A549 (cell line): ENCODE measurements at regions not wholly inside any gene's neighbourhood (a gene's known extent, or its start where the extent isn't known, plus 50 kb on each side); places are given as distances from the start of the nearest gene placed in this dataset.

Source experiments
- ATAC-seq, 2 experiments: fragments of 200-7000 bp in 1 of 2; fragments of >200 bp in 1 of 2; cut with Nextera tagmentation in 1 of 2; cut with Tn5 transposase in 1 of 2; 3 replicates each; pipeline versions ENCODE4 v1.8.0 to v1.9.1; 2018 to 2020; ENCODE audit warnings: mild to moderate bottlenecking in 1 of 2, moderate library complexity in 1 of 2
- CTCF ChIA-PET: fragments of 300-600 bp; sonication (Branson Sonifier 250); formaldehyde crosslinking; extraction: SDS; loops from one replicate; lab custom pipeline; 2021; ENCODE audit warnings: antibody characterized with exemption, inconsistent platforms; lab: Yijun Ruan, JAX
- POLR2A ChIA-PET: fragments of 350-600 bp; formaldehyde crosslinking; extraction: SDS; loops from one replicate; lab custom pipeline; 2021; ENCODE audit warnings: antibody characterized with exemption, inconsistent platforms; lab: Yijun Ruan, JAX
- DNase-seq, 2 experiments: peaks; one replicate each; pipeline versions ENCODE4 v3.0.0 to v3.0.0-alpha.2; 2011 to 2016; ENCODE audit warnings: low read depth in 1 of 2, low spot score in 1 of 2
- FAIRE-seq: peaks from 2 replicates; lab custom pipeline; 2011; peaks lifted over from hg19 to GRCh38; lab: Jason Lieb, UNC
- H3K27ac ChIP-seq, 2 experiments: fragments of >200 bp; sonication (Bioruptor Twin); formaldehyde crosslinking; 3 replicates each; pipeline ENCODE4 v1.5.1; 2016 to 2017
- H3K4me1 ChIP-seq: fragments of >200 bp; sonication (Bioruptor Twin); formaldehyde crosslinking; 3 replicates; pipeline ENCODE4 v1.6.1; 2016
- H3K4me2 ChIP-seq: fragments of >200 bp; sonication (Bioruptor Twin); formaldehyde crosslinking; 3 replicates; pipeline ENCODE4 v1.6.1; 2016
- H3K4me3 ChIP-seq: fragments of >200 bp; sonication (Bioruptor Twin); formaldehyde crosslinking; 3 replicates; pipeline ENCODE4 v1.5.1; 2016
- H3K9me3 ChIP-seq: fragments of >200 bp; sonication (Bioruptor Twin); formaldehyde crosslinking; 3 replicates; pipeline ENCODE4 v1.6.1; 2016
- BCL3 ChIP-seq: fragments of >200 bp; sonication (Bioruptor Twin); formaldehyde crosslinking; IDR thresholded peaks from 3 replicates; pipeline ENCODE4 v1.6.1; 2016
- CBX2 ChIP-seq: fragments of 200-600 bp; sonication (generic); IDR thresholded peaks from 2 replicates; pipeline ENCODE4 v1.6.1; 2016; ENCODE audit warnings: low read depth, mild to moderate bottlenecking, borderline replicate concordance
- CBX8 ChIP-seq: fragments of 200-600 bp; sonication (generic); IDR thresholded peaks from 2 replicates; pipeline ENCODE4 v1.6.1; 2016
- CEBPB ChIP-seq, 2 experiments: fragments of >200 bp in 1 of 2; sonication (Bioruptor Twin) in 1 of 2; formaldehyde crosslinking in 1 of 2; IDR thresholded peaks; 2 replicates each; pipeline ENCODE4 v1.6.1; 2012 to 2016
- CHD2 ChIP-seq: fragments of 150-350 bp; IDR thresholded peaks from 2 replicates; pipeline ENCODE4 v1.6.1; 2014; ENCODE audit warnings: low read length; ENCODE audit not compliant: partially characterized antibody
- CHD4 ChIP-seq: fragments of 200-600 bp; sonication (generic); IDR thresholded peaks from 2 replicates; pipeline ENCODE4 v1.6.1; 2016; ENCODE audit warnings: antibody characterized with exemption, mild to moderate bottlenecking, borderline replicate concordance
- CTCF ChIP-seq: fragments of >200 bp; sonication (Bioruptor Twin); formaldehyde crosslinking; IDR thresholded peaks from 3 replicates; pipeline ENCODE4 v1.5.1; 2016
- E2F6 ChIP-seq: IDR thresholded peaks from 2 replicates; pipeline ENCODE4 v1.6.1; 2012; ENCODE audit warnings: low read depth, borderline replicate concordance
- ELK1 ChIP-seq: fragments of 150-350 bp; IDR thresholded peaks from 2 replicates; pipeline ENCODE4 v1.6.1; 2014; ENCODE audit warnings: low read depth, mild to moderate bottlenecking, low read length
- FOSB ChIP-seq: fragments of 250-450 bp; sonication (Bioruptor Pico); IDR thresholded peaks from 2 replicates; pipeline ENCODE4 v1.5.0; 2020; ENCODE audit warnings: mild to moderate bottlenecking, moderate library complexity
- GATA3 ChIP-seq: IDR thresholded peaks from 2 replicates; pipeline ENCODE4 v1.6.1; 2012; ENCODE audit warnings: borderline replicate concordance
- HMGXB4 ChIP-seq: fragments of 250-450 bp; sonication (Bioruptor Pico); IDR thresholded peaks from 2 replicates; pipeline ENCODE4 v1.5.0; 2021; ENCODE audit warnings: mild to moderate bottlenecking, moderate library complexity, borderline replicate concordance
- HOXB13 ChIP-seq: fragments of 250-450 bp; sonication (Bioruptor Pico); IDR thresholded peaks from 2 replicates; pipeline ENCODE4 v1.5.0; 2020; ENCODE audit warnings: low read depth, mild to moderate bottlenecking, moderate library complexity
- HOXB5 ChIP-seq: fragments of 250-450 bp; sonication (Bioruptor Pico); IDR thresholded peaks from 2 replicates; pipeline ENCODE4 v1.5.0; 2020; ENCODE audit warnings: mild to moderate bottlenecking, moderate library complexity
- JUNB ChIP-seq: fragments of >200 bp; sonication (Bioruptor Twin); formaldehyde crosslinking; IDR thresholded peaks from 2 replicates; pipeline ENCODE4 v1.6.1; 2016
- KDM5A ChIP-seq: fragments of 200-600 bp; sonication (generic); IDR thresholded peaks from 2 replicates; pipeline ENCODE4 v1.6.1; 2016; ENCODE audit warnings: antibody characterized with exemption, mild to moderate bottlenecking
- MAFK ChIP-seq: fragments of 450-650 bp; IDR thresholded peaks from 2 replicates; pipeline ENCODE4 v1.6.1; 2014; ENCODE audit not compliant: partially characterized antibody
- MYC ChIP-seq: IDR thresholded peaks from 2 replicates; pipeline ENCODE4 v1.6.1; 2012; ENCODE audit warnings: mild to moderate bottlenecking, inconsistent platforms, low read length, improper control_type of control experiment, borderline replicate concordance
- NPAS2 ChIP-seq: fragments of 250-450 bp; sonication (Bioruptor Pico); IDR thresholded peaks from 2 replicates; pipeline ENCODE4 v1.8.0; 2022; ENCODE audit warnings: mild to moderate bottlenecking, moderate library complexity, borderline replicate concordance
- POLR2A ChIP-seq: IDR thresholded peaks from 2 replicates; pipeline ENCODE4 v1.6.1; 2012; ENCODE audit warnings: mild to moderate bottlenecking, low read length
- POLR2AphosphoS2 ChIP-seq: conservative IDR thresholded peaks from 2 replicates; pipeline ENCODE4 v1.6.1; 2012; ENCODE audit warnings: low read length, improper control_type of control experiment, inconsistent platforms
- RCOR1 ChIP-seq: fragments of 150-350 bp; IDR thresholded peaks from 2 replicates; pipeline ENCODE4 v1.6.1; 2014; ENCODE audit warnings: antibody characterized with exemption, low read length, low read depth
- REST ChIP-seq: fragments of 200-600 bp; sonication (generic); IDR thresholded peaks from 2 replicates; pipeline ENCODE4 v1.6.1; 2016; ENCODE audit warnings: antibody characterized with exemption, mild to moderate bottlenecking, moderate library complexity
- RFX5 ChIP-seq: fragments of 450-650 bp; IDR thresholded peaks from 2 replicates; pipeline ENCODE4 v1.7.1; 2014; ENCODE audit warnings: antibody characterized with exemption, mild to moderate bottlenecking, moderate library complexity
- TP53 ChIP-seq: fragments of 250-450 bp; sonication (Bioruptor Pico); IDR thresholded peaks from 2 replicates; pipeline ENCODE4 v1.5.0; 2021; ENCODE audit warnings: mild to moderate bottlenecking, moderate library complexity
- ZNF302 ChIP-seq: fragments of 250-450 bp; sonication (Bioruptor Pico); IDR thresholded peaks from 2 replicates; pipeline ENCODE4 v1.9.0; 2021; ENCODE audit warnings: inconsistent platforms, mild to moderate bottlenecking, moderate library complexity
- WGBS: methylation state at CpG from one replicate; pipeline ENCODE4 v1.1.6; 2017; ENCODE audit errors: missing lambda C conversion rate; 5-methylcytosine and 5-hydroxymethylcytosine counted together
- TF ChIP-seq, protein P1 (sequence below): fragments of 450-650 bp; IDR thresholded peaks from 2 replicates; pipeline ENCODE4 v1.6.1; 2014; ENCODE audit warnings: antibody characterized with exemption
- TF ChIP-seq, protein P2 (sequence below): IDR thresholded peaks from 2 replicates; pipeline ENCODE4 v1.6.1; 2012

- H3K27ac ChIP-seq = no peak overlapping the region
- H3K4me1 ChIP-seq = no peaks in the 10 kb centered on the region
- no peak for TF ChIP-seq BCL3
- TF ChIP-seq, protein P1, sequence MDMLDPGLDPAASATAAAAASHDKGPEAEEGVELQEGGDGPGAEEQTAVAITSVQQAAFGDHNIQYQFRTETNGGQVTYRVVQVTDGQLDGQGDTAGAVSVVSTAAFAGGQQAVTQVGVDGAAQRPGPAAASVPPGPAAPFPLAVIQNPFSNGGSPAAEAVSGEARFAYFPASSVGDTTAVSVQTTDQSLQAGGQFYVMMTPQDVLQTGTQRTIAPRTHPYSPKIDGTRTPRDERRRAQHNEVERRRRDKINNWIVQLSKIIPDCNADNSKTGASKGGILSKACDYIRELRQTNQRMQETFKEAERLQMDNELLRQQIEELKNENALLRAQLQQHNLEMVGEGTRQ = no peak
- TF ChIP-seq FOSB (CRISPR knock-in tag) = no peak
- ChIA-PET POLR2A (no interaction called here), CTCF (no interaction called here)
- no peaks in the 10 kb centered on the region for H3K9me3 ChIP-seq
- no peak for ATAC-seq
- FAIRE-seq = no peak
- 14% methylated on average over 4 of the region's 4 CpGs for WGBS
- no peak overlapping the region for H3K4me3 ChIP-seq
- no peak for DNase-seq
- H3K4me2 ChIP-seq = no peak overlapping the region
These were observed 114.5 kb upstream of the PLXNA2 start for GRCh38 chr1:208358651-208359050.

DNA sequence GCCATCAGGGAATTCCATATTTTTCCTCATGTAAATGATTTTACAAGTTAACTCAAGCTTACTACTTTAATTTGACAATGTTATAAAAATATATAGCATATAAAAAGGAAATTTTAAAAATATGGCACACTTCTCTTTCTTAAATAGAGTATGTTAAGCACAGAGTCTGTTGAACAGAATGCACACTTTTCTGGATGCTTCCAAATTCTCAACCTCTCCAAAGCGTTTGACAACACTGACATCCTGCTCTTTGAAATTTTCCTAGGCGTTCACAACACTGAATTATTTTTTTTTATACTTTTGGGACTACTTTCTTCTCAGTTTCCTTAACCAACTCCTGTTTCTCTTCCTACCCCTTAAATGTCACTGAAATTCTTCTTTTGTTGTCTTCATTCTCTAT, 117.8 kb upstream of the PLXNA2 start:
- ATAC-seq (no peak), FAIRE-seq (no peak)

DNA sequence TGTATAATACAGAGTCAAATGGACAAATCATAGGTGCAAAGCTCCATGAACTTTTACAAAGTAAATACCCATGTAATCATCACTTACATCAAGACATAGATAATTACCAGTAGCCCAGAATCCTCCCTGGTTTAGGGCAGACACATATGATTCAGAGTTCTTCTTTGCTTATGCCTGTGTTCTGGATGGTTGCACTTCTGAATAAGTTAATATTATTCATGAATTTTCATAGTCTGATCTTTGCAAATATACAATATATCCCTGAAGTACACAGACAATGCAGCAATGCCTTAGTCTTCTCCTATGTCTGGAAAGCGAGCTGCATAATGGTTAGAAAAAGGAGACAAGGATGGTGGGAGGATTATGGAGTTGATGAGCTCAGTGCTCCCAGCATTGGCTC, 122.4 kb upstream of the PLXNA2 start:
- ChIA-PET POLR2A (no interaction called here), CTCF (no interaction called here)
- Histone ChIP-seq H3K27ac (no peak overlapping the region), H3K4me3 (no peak overlapping the region), H3K4me2 (no peak overlapping the region), H3K9me3 (no peaks in the 10 kb centered on the region), H3K4me1 (no peaks in the 10 kb centered on the region)
- no peak for ATAC-seq
- FAIRE-seq = no peak
- DNase-seq = no peak
- WGBS = 6% methylated on average over 1 of the region's 1 CpG
- TF ChIP-seq KDM5A (no peak), CBX2 (no peak), ELK1 (no peak), MAFK (no peak), CTCF (no peak), HMGXB4 (no peak), ZNF302 (CRISPR knock-in tag) (no peak), CEBPB (IDR thresholded peaks at IDR 0.05) (no peak), REST (no peak), HOXB13 (CRISPR knock-in tag) (no peak), MYC (no peak)

More for the DNA sequence above, 117.8 kb upstream of the PLXNA2 start:
- POLR2A ChIA-PET = no interaction called here
- Histone ChIP-seq H3K9me3 (no peaks in the 10 kb centered on the region), H3K27ac (no peak overlapping the region), H3K4me2 (no peak overlapping the region), H3K4me1 (no peaks in the 10 kb centered on the region), H3K4me3 (no peak overlapping the region)
- CTCF ChIA-PET = no interaction called here
- WGBS = 1% methylated on average over 2 of the region's 2 CpGs
- TF ChIP-seq CBX8 = no peak
- TF ChIP-seq NPAS2 = no peak
- TF ChIP-seq, protein P2, sequence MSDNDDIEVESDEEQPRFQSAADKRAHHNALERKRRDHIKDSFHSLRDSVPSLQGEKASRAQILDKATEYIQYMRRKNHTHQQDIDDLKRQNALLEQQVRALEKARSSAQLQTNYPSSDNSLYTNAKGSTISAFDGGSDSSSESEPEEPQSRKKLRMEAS = no peak
- no peak for TF ChIP-seq GATA3
- no peak for TF ChIP-seq E2F6
- TF ChIP-seq CHD4 = no peak
- TF ChIP-seq RCOR1 = no peak
- no peak for TF ChIP-seq TP53 (CRISPR knock-in tag)
- no peak for TF ChIP-seq RFX5
- no peak for TF ChIP-seq HOXB5 (CRISPR knock-in tag)
- TF ChIP-seq CHD2 = no peak
- TF ChIP-seq CEBPB (IDR thresholded peaks at IDR 0.05) = no peak
- TF ChIP-seq POLR2A = no peak
- TF ChIP-seq POLR2AphosphoS2 = no peak
- no peak for TF ChIP-seq JUNB
- TF ChIP-seq CBX2 = no peak
- TF ChIP-seq MYC = no peak
- DNase-seq = no peak
